Left ventricle myocardium inferior (tissue), 1 donor: ENCODE measurements at regions not wholly inside any gene's neighbourhood (a gene's known extent, or its start where the extent isn't known, plus 50 kb on each side); places are given as distances from the start of the nearest gene placed in this dataset.

Source experiments
- DNase-seq: peaks from one replicate; pipeline ENCODE4 v3.0.0-alpha.2; 2020
- H3K27ac ChIP-seq: fragments of 200-600 bp; replicated peaks from 2 replicates; pipeline ENCODE4 v1.8.0; 2021
- H3K27me3 ChIP-seq: fragments of 200-600 bp; 2 replicates; pipeline ENCODE4 v1.8.0; 2021; ENCODE audit warnings: low read depth
- H3K36me3 ChIP-seq: fragments of 200-600 bp; 2 replicates; pipeline ENCODE4 v1.8.0; 2021
- H3K4me1 ChIP-seq: fragments of 200-600 bp; 2 replicates; pipeline ENCODE4 v1.8.0; 2021
- H3K4me3 ChIP-seq: fragments of 200-600 bp; 2 replicates; pipeline ENCODE4 v1.8.0; 2021; ENCODE audit warnings: mild to moderate bottlenecking, moderate library complexity
- H3K9me3 ChIP-seq: fragments of 200-600 bp; replicated peaks from 2 replicates; pipeline ENCODE4 v1.8.0; 2021
- intact Hi-C: fragments of 100-400 bp; cut with micrococcal nuclease; formaldehyde crosslinking; loops from one replicate; pipeline ENCODE4 v1.11.0; 2022
- TF ChIP-seq, protein P1 (sequence below): fragments of 200-600 bp; IDR thresholded peaks from 2 replicates; pipeline ENCODE4 v1.8.0; 2021; ENCODE audit warnings: antibody characterized with exemption, mild to moderate bottlenecking, borderline replicate concordance
- donor health status: DM: no; HTN: yes; CAD: no; lungs with severe emphysema.

DNA sequence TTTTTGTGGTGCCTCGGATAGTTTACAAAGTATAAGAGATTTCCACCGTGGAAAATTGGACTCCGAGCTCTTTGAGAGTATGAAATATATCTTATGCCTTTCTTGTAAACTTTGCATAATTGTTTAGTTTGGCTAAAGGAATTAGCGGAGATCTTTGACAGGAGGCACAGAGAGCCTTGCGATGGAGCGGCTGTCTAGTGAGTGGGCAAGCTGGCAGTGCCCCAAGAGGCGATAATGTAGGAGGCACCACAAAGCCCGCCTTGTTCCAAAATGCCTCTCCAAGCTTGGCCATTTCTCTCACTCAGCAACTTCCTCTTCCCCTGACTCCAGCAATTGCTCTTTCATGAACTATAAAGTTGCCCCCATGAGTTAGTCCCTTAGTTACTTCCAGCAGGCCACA, 270.1 kb upstream of the PRICKLE1 start:
- no peaks in the 10 kb centered on the region for H3K9me3 ChIP-seq
- DNase-seq, result no peak
- H3K27ac ChIP-seq, result no peak overlapping the region
- no peak overlapping the region for H3K4me3 ChIP-seq
- intact Hi-C loops, result no loop called here
- TF ChIP-seq, protein P1, sequence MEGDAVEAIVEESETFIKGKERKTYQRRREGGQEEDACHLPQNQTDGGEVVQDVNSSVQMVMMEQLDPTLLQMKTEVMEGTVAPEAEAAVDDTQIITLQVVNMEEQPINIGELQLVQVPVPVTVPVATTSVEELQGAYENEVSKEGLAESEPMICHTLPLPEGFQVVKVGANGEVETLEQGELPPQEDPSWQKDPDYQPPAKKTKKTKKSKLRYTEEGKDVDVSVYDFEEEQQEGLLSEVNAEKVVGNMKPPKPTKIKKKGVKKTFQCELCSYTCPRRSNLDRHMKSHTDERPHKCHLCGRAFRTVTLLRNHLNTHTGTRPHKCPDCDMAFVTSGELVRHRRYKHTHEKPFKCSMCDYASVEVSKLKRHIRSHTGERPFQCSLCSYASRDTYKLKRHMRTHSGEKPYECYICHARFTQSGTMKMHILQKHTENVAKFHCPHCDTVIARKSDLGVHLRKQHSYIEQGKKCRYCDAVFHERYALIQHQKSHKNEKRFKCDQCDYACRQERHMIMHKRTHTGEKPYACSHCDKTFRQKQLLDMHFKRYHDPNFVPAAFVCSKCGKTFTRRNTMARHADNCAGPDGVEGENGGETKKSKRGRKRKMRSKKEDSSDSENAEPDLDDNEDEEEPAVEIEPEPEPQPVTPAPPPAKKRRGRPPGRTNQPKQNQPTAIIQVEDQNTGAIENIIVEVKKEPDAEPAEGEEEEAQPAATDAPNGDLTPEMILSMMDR, result no peak
- H3K36me3 ChIP-seq, result no peaks in the 10 kb centered on the region
- H3K4me1 ChIP-seq, result no peaks in the 10 kb centered on the region
- H3K27me3 ChIP-seq, result no peaks in the 10 kb centered on the region

DNA sequence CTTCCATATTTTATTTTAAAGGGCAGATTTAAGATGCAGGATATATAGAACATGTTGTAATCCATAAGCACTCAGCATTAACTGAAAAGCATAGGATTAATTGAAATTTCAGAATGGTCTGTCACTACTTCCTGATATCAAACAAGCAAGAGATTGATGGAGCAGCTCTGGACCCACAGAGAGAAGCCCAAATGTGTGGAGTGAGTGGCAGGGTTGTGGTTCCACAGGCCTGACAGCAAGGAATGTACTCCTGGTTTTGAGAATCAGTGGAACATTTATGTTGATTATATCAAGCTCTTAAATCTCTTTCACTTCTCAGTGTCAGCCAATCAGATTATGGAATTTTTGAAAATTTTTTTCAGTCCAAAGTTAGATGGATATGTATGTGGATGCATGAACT, 267.6 kb upstream of the PRICKLE1 start:
- H3K27ac ChIP-seq, result no peak overlapping the region
- no peaks in the 10 kb centered on the region for H3K36me3 ChIP-seq
- intact Hi-C loops, result no loop called here
- no peaks in the 10 kb centered on the region for H3K9me3 ChIP-seq
- H3K27me3 ChIP-seq, result no peaks in the 10 kb centered on the region
- no peak for DNase-seq
- no peaks in the 10 kb centered on the region for H3K4me1 ChIP-seq
- TF ChIP-seq, protein P1, result no peak
- H3K4me3 ChIP-seq, result no peak overlapping the region

DNA sequence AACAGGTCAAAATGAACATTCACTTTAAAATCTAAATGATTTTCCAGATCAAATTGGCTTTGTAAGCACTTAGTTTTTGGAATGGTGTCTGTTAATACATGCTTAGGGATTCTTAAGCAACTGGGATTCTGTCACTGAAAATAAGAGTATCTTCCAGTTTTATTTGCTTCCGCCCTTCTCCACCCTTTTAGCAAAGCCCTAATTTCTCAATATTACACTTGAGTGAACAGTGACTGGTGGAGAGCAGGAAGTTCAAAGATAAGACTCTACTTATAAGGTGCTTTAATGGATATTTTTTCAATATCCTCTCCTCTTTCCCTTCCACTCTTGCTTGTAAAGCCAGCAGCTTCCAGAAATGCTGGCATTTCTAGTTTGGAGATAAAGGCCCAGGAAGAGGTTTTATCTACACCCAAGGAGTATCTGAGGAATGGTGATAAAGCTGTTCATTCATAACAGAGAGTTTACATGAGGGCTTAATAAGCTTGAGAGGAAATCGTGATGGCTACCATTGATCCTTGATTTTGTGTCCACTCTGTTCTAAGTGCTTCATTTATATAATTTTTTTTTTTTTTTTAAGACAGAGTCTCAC, 265.9 kb upstream of the PRICKLE1 start:
- Histone ChIP-seq H3K4me3 (no peak overlapping the region), H3K36me3 (no peaks in the 10 kb centered on the region), H3K27me3 (no peaks in the 10 kb centered on the region), H3K27ac (no peak overlapping the region), H3K9me3 (no peaks in the 10 kb centered on the region), H3K4me1 (no peaks in the 10 kb centered on the region)
- DNase-seq, result no peak
- intact Hi-C loops, result no loop called here
- TF ChIP-seq, protein P1, result no peak

DNA sequence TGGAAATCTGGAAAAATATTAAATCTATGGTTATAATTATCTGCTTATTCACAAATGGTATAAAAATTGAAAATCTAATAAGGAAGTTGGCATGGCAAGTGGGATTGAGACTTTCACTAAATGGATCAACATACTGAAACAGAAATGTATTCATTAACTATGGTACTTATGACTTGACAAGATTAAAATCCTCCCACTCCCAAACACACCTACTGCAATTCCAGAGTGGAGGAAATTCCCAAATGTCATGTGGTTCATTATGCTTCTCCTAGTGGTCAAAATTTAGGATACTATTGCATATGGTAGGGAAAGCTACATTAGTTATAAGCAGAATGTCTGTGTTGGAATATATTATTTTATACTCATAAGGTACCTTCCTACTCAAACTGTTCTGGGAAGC, 265.3 kb upstream of the PRICKLE1 start:
- Histone ChIP-seq H3K4me3 (no peak overlapping the region), H3K9me3 (no peaks in the 10 kb centered on the region), H3K27ac (no peak overlapping the region), H3K27me3 (no peaks in the 10 kb centered on the region), H3K36me3 (no peaks in the 10 kb centered on the region), H3K4me1 (no peaks in the 10 kb centered on the region)
- TF ChIP-seq, protein P1, result no peak
- intact Hi-C loops, result no loop called here
- DNase-seq, result no peak

DNA sequence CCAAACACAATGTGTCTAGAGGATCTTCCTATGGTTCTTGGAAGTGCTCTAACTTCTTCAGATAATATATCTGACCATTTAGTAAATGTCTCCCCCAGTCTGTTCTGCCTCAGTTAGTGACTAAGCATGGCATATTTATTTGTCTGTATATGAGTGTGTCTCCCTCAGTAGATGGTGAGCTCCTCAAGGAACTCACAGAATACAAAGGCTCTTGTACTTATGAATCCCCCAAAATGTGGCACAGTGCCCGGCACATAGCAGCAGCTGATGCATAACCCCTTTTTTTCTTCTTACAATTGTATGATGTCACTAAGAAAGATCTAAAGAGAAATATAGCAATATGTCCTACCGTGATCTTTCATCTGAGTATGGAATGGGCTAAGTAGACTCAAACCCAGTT, 264.7 kb upstream of the PRICKLE1 start:
- Histone ChIP-seq H3K4me3 (no peak overlapping the region), H3K9me3 (no peaks in the 10 kb centered on the region), H3K36me3 (no peaks in the 10 kb centered on the region), H3K27me3 (no peaks in the 10 kb centered on the region), H3K27ac (no peak overlapping the region), H3K4me1 (no peaks in the 10 kb centered on the region)
- DNase-seq, result no peak
- TF ChIP-seq, protein P1, result no peak
- intact Hi-C loops, result no loop called here
